Neural cell (in vitro differentiated cells): ENCODE measurements at regions not wholly inside any gene's neighbourhood (a gene's known extent, or its start where the extent isn't known, plus 50 kb on each side); places are given as distances from the start of the nearest gene placed in this dataset.

Experiments
- EP300 ChIP-seq: fragments of 450-650 bp; conservative IDR thresholded peaks from 2 replicates; pipeline ENCODE4 v1.6.1; 2014; ENCODE audit warnings: antibody characterized with exemption, mild to moderate bottlenecking, moderate library complexity; ENCODE audit not compliant: poor library complexity, severe bottlenecking
- EZH2 ChIP-seq: fragments of 200-600, 300-800 bp; shearing (Covaris generic), sonication (generic); IDR thresholded peaks from 2 replicates; pipeline ENCODE4 v1.6.1; 2014; ENCODE audit warnings: antibody characterized with exemption, low read length, borderline replicate concordance, mild to moderate bottlenecking; ENCODE audit not compliant: insufficient read depth, poor library complexity, severe bottlenecking
- TAF1 ChIP-seq: IDR thresholded peaks from 2 replicates; pipeline ENCODE4 v1.6.1; 2012; ENCODE audit warnings: low read depth
- TF ChIP-seq, protein P1 (sequence below): fragments of 450-650 bp; IDR thresholded peaks from 2 replicates; pipeline ENCODE4 v1.5.1; 2014; ENCODE audit warnings: antibody characterized with exemption, mild to moderate bottlenecking, moderate library complexity; ENCODE audit not compliant: poor library complexity, severe bottlenecking

DNA sequence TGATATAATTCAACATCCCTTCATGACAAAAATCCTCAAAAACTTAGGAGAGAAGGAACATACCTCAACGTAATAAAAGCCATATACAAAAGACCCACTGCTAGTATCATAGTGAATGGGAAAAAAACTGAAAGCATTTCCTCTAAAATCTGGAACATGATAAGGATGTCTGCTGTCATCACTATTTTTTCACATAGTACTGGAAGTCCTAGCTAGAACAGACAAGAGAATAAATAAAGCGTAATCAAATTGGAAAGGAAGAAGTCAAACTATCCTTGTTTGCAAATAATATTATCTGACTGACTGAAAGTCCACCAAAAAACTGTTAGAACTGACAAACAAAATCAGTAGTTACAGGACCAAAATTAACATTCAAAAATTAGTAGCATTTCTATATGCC lies 985.4 kb upstream of the AGA start:
- TF ChIP-seq, protein P1, sequence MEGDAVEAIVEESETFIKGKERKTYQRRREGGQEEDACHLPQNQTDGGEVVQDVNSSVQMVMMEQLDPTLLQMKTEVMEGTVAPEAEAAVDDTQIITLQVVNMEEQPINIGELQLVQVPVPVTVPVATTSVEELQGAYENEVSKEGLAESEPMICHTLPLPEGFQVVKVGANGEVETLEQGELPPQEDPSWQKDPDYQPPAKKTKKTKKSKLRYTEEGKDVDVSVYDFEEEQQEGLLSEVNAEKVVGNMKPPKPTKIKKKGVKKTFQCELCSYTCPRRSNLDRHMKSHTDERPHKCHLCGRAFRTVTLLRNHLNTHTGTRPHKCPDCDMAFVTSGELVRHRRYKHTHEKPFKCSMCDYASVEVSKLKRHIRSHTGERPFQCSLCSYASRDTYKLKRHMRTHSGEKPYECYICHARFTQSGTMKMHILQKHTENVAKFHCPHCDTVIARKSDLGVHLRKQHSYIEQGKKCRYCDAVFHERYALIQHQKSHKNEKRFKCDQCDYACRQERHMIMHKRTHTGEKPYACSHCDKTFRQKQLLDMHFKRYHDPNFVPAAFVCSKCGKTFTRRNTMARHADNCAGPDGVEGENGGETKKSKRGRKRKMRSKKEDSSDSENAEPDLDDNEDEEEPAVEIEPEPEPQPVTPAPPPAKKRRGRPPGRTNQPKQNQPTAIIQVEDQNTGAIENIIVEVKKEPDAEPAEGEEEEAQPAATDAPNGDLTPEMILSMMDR = no peak
- TF ChIP-seq EZH2 (no peak), TAF1 (no peak), EP300 (no peak)
